GM12878 (cell line): ENCODE measurements at regions not wholly inside any gene's neighbourhood (a gene's known extent, or its start where the extent isn't known, plus 50 kb on each side); places are given as distances from the start of the nearest gene placed in this dataset.

Source experiments
- ATAC-seq: fragments of 200-7000 bp; cut with Tn5 transposase; 3 replicates; pipeline ENCODE4 v1.9.1; 2020; ENCODE audit warnings: mild to moderate bottlenecking, moderate library complexity
- BruUV-seq: library from RNA; stranded (reverse); fragments of 400-500 nt; replicated peaks from 2 replicates; lab custom pipeline; 2021; lab: Mats Ljungman, UMichigan
- CTCF ChIA-PET: fragments of 300-600 bp; sonication (Branson Sonifier 250); formaldehyde crosslinking; extraction: SDS; loops from one replicate; lab custom pipeline; 2021; ENCODE audit warnings: inconsistent platforms; lab: Yijun Ruan, JAX
- POLR2A ChIA-PET: fragments of 350-600 bp; formaldehyde crosslinking; extraction: SDS; loops from one replicate; lab custom pipeline; 2021; ENCODE audit warnings: inconsistent platforms; lab: Charles Lee
- RAD21 ChIA-PET: fragments of 300-600 bp; sonication (Branson Sonifier 250); formaldehyde crosslinking; loops from one replicate; lab custom pipeline; 2023; ENCODE audit warnings: antibody characterized with exemption; ENCODE audit not compliant: unreplicated experiment; lab: Charles Lee
- SMC1A ChIA-PET: fragments of 300-600 bp; sonication (Branson Sonifier 250); formaldehyde crosslinking; loops from one replicate; lab custom pipeline; 2023; ENCODE audit not compliant: unreplicated experiment, uncharacterized antibody; lab: Charles Lee
- DNase-seq: peaks from one replicate; pipeline ENCODE4 v3.0.0-alpha.2; 2011; ENCODE audit warnings: low read depth, low spot score
- FAIRE-seq: peaks from 3 replicates; lab custom pipeline; 2011; peaks lifted over from hg19 to GRCh38; lab: Jason Lieb, UNC
- H2AFZ ChIP-seq: 2 replicates; pipeline ENCODE4 v1.6.0; 2011; ENCODE audit warnings: low read depth, low read length, control low read depth; ENCODE audit not compliant: control insufficient read depth
- H3K27ac ChIP-seq: 2 replicates; pipeline ENCODE4 v1.5.1; 2011; ENCODE audit warnings: control low read depth; ENCODE audit not compliant: control insufficient read depth, insufficient read depth
- H3K27me3 ChIP-seq, 2 experiments: replicated peaks in 1 of 2; 2 replicates each; pipeline versions ENCODE4 v1.6.0 to v1.6.1; 2011; ENCODE audit warnings: low read length in 1 of 2; ENCODE audit not compliant: control insufficient read depth in 2 of 2, insufficient read depth in 2 of 2
- H3K36me3 ChIP-seq, 2 experiments: 2 replicates each; pipeline ENCODE4 v1.5.1; 2011; ENCODE audit warnings: low read length in 1 of 2; ENCODE audit not compliant: control insufficient read depth in 2 of 2, insufficient read depth in 2 of 2
- H3K4me1 ChIP-seq: 2 replicates; pipeline ENCODE4 v1.6.1; 2011; ENCODE audit warnings: mild to moderate bottlenecking, low read length, moderate library complexity, mixed read lengths; ENCODE audit not compliant: control insufficient read depth, insufficient read depth
- H3K4me2 ChIP-seq: 2 replicates; pipeline ENCODE4 v1.6.0; 2011; ENCODE audit warnings: control low read depth; ENCODE audit not compliant: control insufficient read depth, insufficient read depth
- H3K4me3 ChIP-seq: fragments of 200-600 bp; sonication (generic); 2 replicates; pipeline ENCODE4 v1.5.1; 2016
- H3K79me2 ChIP-seq: 2 replicates; pipeline ENCODE4 v1.6.0; 2011; ENCODE audit warnings: low read length; ENCODE audit not compliant: control insufficient read depth, insufficient read depth
- H3K9ac ChIP-seq: 2 replicates; pipeline ENCODE4 v1.8.0; 2011; ENCODE audit warnings: low read length, control low read depth, mixed read lengths; ENCODE audit not compliant: control insufficient read depth, insufficient read depth
- H3K9me3 ChIP-seq: replicated peaks from 3 replicates; pipeline ENCODE4 v1.5.1; 2011; ENCODE audit warnings: mild to moderate bottlenecking, low read length; ENCODE audit not compliant: control insufficient read depth, insufficient read depth
- H4K20me1 ChIP-seq: 2 replicates; pipeline ENCODE4 v1.6.0; 2011; ENCODE audit not compliant: control insufficient read depth, insufficient read depth
- CHD4 ChIP-seq: fragments of 200-600 bp; sonication (generic); IDR thresholded peaks from 2 replicates; pipeline ENCODE4 v1.6.1; 2016; ENCODE audit warnings: mild to moderate bottlenecking
- CREB1 ChIP-seq: IDR thresholded peaks from 2 replicates; pipeline ENCODE4 v1.6.1; 2012; ENCODE audit warnings: low read depth, mild to moderate bottlenecking, inconsistent platforms
- GABPA ChIP-seq: IDR thresholded peaks from 2 replicates; pipeline ENCODE4 v1.6.1; 2014; ENCODE audit warnings: antibody characterized with exemption, low read depth, mild to moderate bottlenecking, inconsistent platforms
- IRF3 ChIP-seq: fragments of 450-650 bp; IDR thresholded peaks from 2 replicates; pipeline ENCODE4 v1.6.1; 2014; ENCODE audit warnings: mild to moderate bottlenecking
- JUNB ChIP-seq: IDR thresholded peaks from 2 replicates; pipeline ENCODE4 v1.6.1; 2016; ENCODE audit warnings: antibody characterized with exemption, mild to moderate bottlenecking
- KLF5 ChIP-seq: fragments of 450-650 bp; IDR thresholded peaks from 2 replicates; pipeline ENCODE4 v1.6.1; 2014; ENCODE audit warnings: mild to moderate bottlenecking; ENCODE audit not compliant: partially characterized antibody
- MLLT1 ChIP-seq: fragments of 450-650 bp; IDR thresholded peaks from 2 replicates; pipeline ENCODE4 v1.6.1; 2016; ENCODE audit warnings: mild to moderate bottlenecking
- NFXL1 ChIP-seq: fragments of 450-650 bp; IDR thresholded peaks from 2 replicates; pipeline ENCODE4 v1.6.1; 2017; ENCODE audit warnings: antibody characterized with exemption, mild to moderate bottlenecking, borderline replicate concordance
- NRF1 ChIP-seq: conservative IDR thresholded peaks from 2 replicates; pipeline ENCODE4 v1.6.1; 2011; ENCODE audit warnings: mild to moderate bottlenecking, low read depth, low read length, improper control_type of control experiment
- SMAD1 ChIP-seq: fragments of 450-650 bp; IDR thresholded peaks from 2 replicates; pipeline ENCODE4 v1.6.1; 2018; ENCODE audit warnings: mild to moderate bottlenecking, low read depth; ENCODE audit not compliant: partially characterized antibody
- ZBTB33 ChIP-seq: fragments of 450-650 bp; IDR thresholded peaks from 2 replicates; pipeline ENCODE4 v1.6.1; 2017; ENCODE audit warnings: mild to moderate bottlenecking
- ZNF687 ChIP-seq: fragments of 450-650 bp; IDR thresholded peaks from 2 replicates; pipeline ENCODE4 v1.6.1; 2017; ENCODE audit warnings: mild to moderate bottlenecking, moderate library complexity
- WGBS: methylation state at CpG from one replicate; pipeline ENCODE4 v1.1.6; 2016; ENCODE audit warnings: low lambda C conversion rate; ENCODE audit not compliant: insufficient replicate concordance, insufficient coverage; ENCODE audit errors: missing lambda C conversion rate; 5-methylcytosine and 5-hydroxymethylcytosine counted together
- in situ Hi-C: fragments of 300-500 bp; cut with MboI; formaldehyde crosslinking; loops from 9 replicates; pipeline ENCODE4 v1.14.3; 2018; ENCODE audit warnings: mixed read lengths
- intact Hi-C: fragments of 100-400 bp; cut with micrococcal nuclease; formaldehyde crosslinking; loops from one replicate; pipeline ENCODE4 v1.14.2; 2022; ENCODE audit not compliant: unreplicated experiment

GRCh38 chr11:8814923-8815240, 96.1 kb upstream of the AKIP1 start (continued):
- TF ChIP-seq ZNF687: no peak
- no peak for TF ChIP-seq NRF1
- TF ChIP-seq GABPA: no peak
- no peak for TF ChIP-seq NFXL1
- TF ChIP-seq SMAD1: no peak
- no peak for TF ChIP-seq CREB1
- TF ChIP-seq MLLT1: no peak
- no peak for TF ChIP-seq KLF5
- TF ChIP-seq, all 136 proteins: peak for 0

- Histone ChIP-seq H3K9ac (no peak overlapping the region), H3K4me3 (no peak overlapping the region), H2AFZ (no peak overlapping the region), H3K4me2 (no peak overlapping the region), H4K20me1 (no peaks in the 10 kb centered on the region), H3K36me3 (no peaks in the 10 kb centered on the region), H3K9me3 (no peaks in the 10 kb centered on the region), H3K27me3 (no peaks in the 10 kb centered on the region), H3K4me1 (peaks cover 4% of the 10 kb centered on the region), H3K27ac (no peak overlapping the region), H3K79me2 (no peaks in the 10 kb centered on the region)
- CTCF ChIA-PET: interaction anchor here (1.6 kb wide), 1 partner anchor 16 kb away, joined by 4 read pairs; no protein-coding TSS in a partner anchor
- DNase-seq (no peak), FAIRE-seq (no peak), ATAC-seq (no peak)
- in situ Hi-C loops (no loop called here), intact Hi-C loops (loop anchor here (10.0 kb wide), 1 partner anchor 224 kb away; the partner anchor contains the start of gene STK33)
- RAD21 ChIA-PET: no interaction called here
- no TSS peak for BruUV-seq
- WGBS: 43% methylated on average over 2 of the region's 2 CpGs
- SMC1A ChIA-PET: interaction anchor here (1.1 to 1.9 kb wide), 3 partner anchors 12 to 141 kb away, joined by 3 to 5 read pairs (median 4); no protein-coding TSS in a partner anchor
- POLR2A ChIA-PET: interaction anchor here (0.5 kb wide), 1 partner anchor 142 kb away, joined by 3 read pairs; no protein-coding TSS in a partner anchor
- no peak for TF ChIP-seq IRF3
- no peak for TF ChIP-seq ZBTB33
- no peak for TF ChIP-seq CHD4
- no peak for TF ChIP-seq JUNB
Measured at GRCh38 chr11:8818421-8818820, 92.6 kb upstream of the AKIP1 start.
